Putamen (tissue), 1 donor: ENCODE measurements at regions not wholly inside any gene's neighbourhood (a gene's known extent, or its start where the extent isn't known, plus 50 kb on each side); places are given as distances from the start of the nearest gene placed in this dataset.

Source experiments
- DNase-seq: peaks from one replicate; pipeline ENCODE4 v3.0.0-alpha.2; 2016; ENCODE audit warnings: low spot score

GRCh38 chr20:56957737-56958553 lies 308.5 kb downstream of the BMP7 start:
- DNase-seq = no peak

GRCh38 chr20:56964901-56965300 lies 301.5 kb downstream of the BMP7 start:
- no peak for DNase-seq

- no peak for DNase-seq
These were observed 298.5 kb downstream of the BMP7 start for GRCh38 chr20:56967916-56968315.

GRCh38 chr20:56968376-56969048 lies 297.9 kb downstream of the BMP7 start:
- no peak for DNase-seq

GRCh38 chr20:56974499-56975250 lies 291.8 kb downstream of the BMP7 start:
- no peak for DNase-seq

- DNase-seq = no peak
These were observed 290.6 kb downstream of the BMP7 start for GRCh38 chr20:56975838-56976237.

GRCh38 chr20:56976336-56976735 lies 290.1 kb downstream of the BMP7 start:
- DNase-seq = no peak

GRCh38 chr20:56978475-56978874 lies 288.0 kb downstream of the BMP7 start:
- DNase-seq = no peak

- DNase-seq = no peak
These were observed 287.3 kb downstream of the BMP7 start for GRCh38 chr20:56979125-56979524.

GRCh38 chr20:56981301-56981700 lies 285.1 kb downstream of the BMP7 start:
- no peak for DNase-seq

GRCh38 chr20:56983813-56984212 lies 282.6 kb downstream of the BMP7 start:
- no peak for DNase-seq

GRCh38 chr20:56985066-56985685 lies 281.3 kb downstream of the BMP7 start:
- DNase-seq = no peak

- no peak for DNase-seq
These were observed 280.0 kb downstream of the BMP7 start for GRCh38 chr20:56986476-56986875.

GRCh38 chr20:56986931-56987720 lies 279.3 kb downstream of the BMP7 start:
- DNase-seq = no peak

- no peak for DNase-seq
These were observed 278.5 kb downstream of the BMP7 start for GRCh38 chr20:56987986-56988385.

- DNase-seq = no peak
These were observed 278.0 kb downstream of the BMP7 start for GRCh38 chr20:56988446-56988845.

GRCh38 chr20:56989516-56989915 lies 276.9 kb downstream of the BMP7 start:
- no peak for DNase-seq

- DNase-seq = no peak
These were observed 273.4 kb downstream of the BMP7 start for GRCh38 chr20:56993020-56993559.

- DNase-seq = no peak
These were observed 272.4 kb downstream of the BMP7 start for GRCh38 chr20:56994006-56994405.

- no peak for DNase-seq
These were observed 271.3 kb downstream of the BMP7 start for GRCh38 chr20:56995149-56995548.

- DNase-seq = no peak
These were observed 270.8 kb downstream of the BMP7 start for GRCh38 chr20:56995635-56996075.
